Endodermal cell (in vitro differentiated cells): ENCODE measurements at regions not wholly inside any gene's neighbourhood (a gene's known extent, or its start where the extent isn't known, plus 50 kb on each side); places are given as distances from the start of the nearest gene placed in this dataset.
A peak's percentile ranks its signal among the peaks of the same experiment; 100 is the strongest.

ENCODE experiments used
- DNase-seq: peaks from one replicate; pipeline ENCODE4 v3.0.0-alpha.2; 2017
- H3K27ac ChIP-seq: 2 replicates; pipeline ENCODE4 v1.5.1; 2013; ENCODE audit warnings: mild to moderate bottlenecking, low read depth, low read length, moderate library complexity
- H3K27me3 ChIP-seq: 2 replicates; pipeline ENCODE4 v1.6.1; 2013; ENCODE audit warnings: mild to moderate bottlenecking, low read length, moderate library complexity; ENCODE audit not compliant: insufficient read depth, control insufficient read depth, poor library complexity, severe bottlenecking
- H3K36me3 ChIP-seq: 2 replicates; pipeline ENCODE4 v1.7.0; 2013; ENCODE audit warnings: mild to moderate bottlenecking, low read length, moderate library complexity; ENCODE audit not compliant: control insufficient read depth, insufficient read depth
- H3K4me1 ChIP-seq: one replicate; pipeline ENCODE4 v1.7.0; 2013; ENCODE audit warnings: low read length; ENCODE audit not compliant: control insufficient read depth, insufficient read depth
- H3K4me3 ChIP-seq: 2 replicates; pipeline ENCODE4 v1.5.1; 2013; ENCODE audit warnings: mild to moderate bottlenecking, low read length, moderate library complexity
- H3K9ac ChIP-seq: 2 replicates; pipeline ENCODE4 v1.6.1; 2013; ENCODE audit warnings: mild to moderate bottlenecking, low read length, moderate library complexity; ENCODE audit not compliant: poor library complexity, severe bottlenecking; ENCODE audit errors: extremely low read depth
- H3K9me3 ChIP-seq: 2 replicates; pipeline ENCODE4 v1.6.1; 2013; ENCODE audit warnings: mild to moderate bottlenecking, low read length, moderate library complexity; ENCODE audit not compliant: control insufficient read depth
- H3K27ac Mint-ChIP-seq: 2 replicates; pipeline ENCODE4 v1.8.0; 2020; ENCODE audit warnings: mixed read lengths
- H3K27me3 Mint-ChIP-seq: 2 replicates; pipeline ENCODE4 v1.8.0; 2021; ENCODE audit warnings: mild to moderate bottlenecking, mixed read lengths; ENCODE audit not compliant: insufficient read depth
- H3K36me3 Mint-ChIP-seq: 2 replicates; pipeline ENCODE4 v1.8.0; 2020; ENCODE audit warnings: low read depth, mixed read lengths
- H3K4me1 Mint-ChIP-seq: 2 replicates; pipeline ENCODE4 v1.8.0; 2020; ENCODE audit warnings: mixed read lengths
- H3K4me3 Mint-ChIP-seq: 2 replicates; pipeline ENCODE4 v1.8.0; 2020; ENCODE audit warnings: mild to moderate bottlenecking, moderate library complexity, mixed read lengths
- H3K9me3 Mint-ChIP-seq: 2 replicates; pipeline ENCODE4 v1.8.0; 2020; ENCODE audit warnings: mild to moderate bottlenecking, mixed read lengths
- WGBS, 2 experiments: methylation state at CpG; one replicate each; pipeline versions ENCODE4 v1.1.5 to v1.1.7; 2013; ENCODE audit warnings: missing lambda C conversion rate in 2 of 2, mixed read lengths in 1 of 2; ENCODE audit not compliant: insufficient coverage in 1 of 2, insufficient read length in 1 of 2; 5-methylcytosine and 5-hydroxymethylcytosine counted together
- TF ChIP-seq, protein P1 (sequence below): fragments of 200-600 bp; sonication (generic); conservative IDR thresholded peaks from 2 replicates; pipeline ENCODE4 v1.5.0; 2021; ENCODE audit warnings: antibody characterized with exemption, mild to moderate bottlenecking

DNA sequence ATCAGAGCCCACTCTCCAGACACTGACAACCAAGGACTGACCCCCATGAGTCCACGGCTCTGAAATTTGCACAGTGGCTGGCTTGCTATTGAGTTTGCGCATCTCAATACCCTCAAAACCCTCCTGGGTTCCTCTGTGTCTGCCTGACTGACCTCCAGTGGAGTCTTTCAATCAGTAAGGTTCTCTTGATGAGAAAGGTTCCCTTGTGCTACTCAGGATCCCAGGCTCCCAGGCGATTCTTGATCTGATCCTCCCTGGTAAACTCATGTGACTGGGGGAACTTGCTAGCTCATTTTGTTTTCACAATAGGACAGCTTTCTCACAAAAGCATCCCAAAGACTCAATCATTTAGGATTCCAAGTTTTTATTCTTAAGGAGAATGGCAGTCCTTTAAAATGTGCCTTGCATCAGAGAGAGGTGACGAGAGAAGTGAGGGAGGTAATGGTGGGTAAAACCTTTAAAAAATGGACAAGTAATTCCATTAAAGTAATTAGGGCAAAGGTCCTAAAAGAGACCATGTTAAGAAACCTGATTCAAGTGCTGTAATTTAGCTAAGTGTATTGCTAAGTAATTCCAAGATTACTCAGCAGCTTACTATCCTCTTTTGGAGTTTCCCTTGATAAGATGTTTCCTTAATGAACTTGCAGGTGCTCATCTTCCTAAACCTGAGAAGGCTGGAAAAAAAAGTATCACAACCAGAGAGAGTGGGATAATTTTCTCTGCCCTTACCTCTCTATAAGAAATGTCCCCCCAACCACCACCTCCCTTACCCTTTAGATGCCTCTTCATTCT is 304.7 kb upstream of the SGK1 start:
- Histone ChIP-seq H3K27ac (no peak overlapping the region), H3K9ac (no peak overlapping the region), H3K9me3 (no peaks in the 10 kb centered on the region), H3K4me3 (peak overlapping the region; percentile 16), H3K27me3 (peaks cover 23% of the 10 kb centered on the region), H3K36me3 (no peaks in the 10 kb centered on the region), H3K4me1 (peaks cover 10% of the 10 kb centered on the region)
- WGBS, 2 experiments = 83 to 86% methylated on average over 1 to 4 of the region's 4 CpGs
- Mint-ChIP-seq H3K27ac (no peak overlapping the region), H3K4me3 (no peak overlapping the region), H3K27me3 (peaks cover 6% of the 10 kb centered on the region), H3K9me3 (no peaks in the 10 kb centered on the region), H3K4me1 (peaks cover 21% of the 10 kb centered on the region), H3K36me3 (no peaks in the 10 kb centered on the region)
- TF ChIP-seq, protein P1, sequence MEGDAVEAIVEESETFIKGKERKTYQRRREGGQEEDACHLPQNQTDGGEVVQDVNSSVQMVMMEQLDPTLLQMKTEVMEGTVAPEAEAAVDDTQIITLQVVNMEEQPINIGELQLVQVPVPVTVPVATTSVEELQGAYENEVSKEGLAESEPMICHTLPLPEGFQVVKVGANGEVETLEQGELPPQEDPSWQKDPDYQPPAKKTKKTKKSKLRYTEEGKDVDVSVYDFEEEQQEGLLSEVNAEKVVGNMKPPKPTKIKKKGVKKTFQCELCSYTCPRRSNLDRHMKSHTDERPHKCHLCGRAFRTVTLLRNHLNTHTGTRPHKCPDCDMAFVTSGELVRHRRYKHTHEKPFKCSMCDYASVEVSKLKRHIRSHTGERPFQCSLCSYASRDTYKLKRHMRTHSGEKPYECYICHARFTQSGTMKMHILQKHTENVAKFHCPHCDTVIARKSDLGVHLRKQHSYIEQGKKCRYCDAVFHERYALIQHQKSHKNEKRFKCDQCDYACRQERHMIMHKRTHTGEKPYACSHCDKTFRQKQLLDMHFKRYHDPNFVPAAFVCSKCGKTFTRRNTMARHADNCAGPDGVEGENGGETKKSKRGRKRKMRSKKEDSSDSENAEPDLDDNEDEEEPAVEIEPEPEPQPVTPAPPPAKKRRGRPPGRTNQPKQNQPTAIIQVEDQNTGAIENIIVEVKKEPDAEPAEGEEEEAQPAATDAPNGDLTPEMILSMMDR = no peak
- DNase-seq = no peak

DNA sequence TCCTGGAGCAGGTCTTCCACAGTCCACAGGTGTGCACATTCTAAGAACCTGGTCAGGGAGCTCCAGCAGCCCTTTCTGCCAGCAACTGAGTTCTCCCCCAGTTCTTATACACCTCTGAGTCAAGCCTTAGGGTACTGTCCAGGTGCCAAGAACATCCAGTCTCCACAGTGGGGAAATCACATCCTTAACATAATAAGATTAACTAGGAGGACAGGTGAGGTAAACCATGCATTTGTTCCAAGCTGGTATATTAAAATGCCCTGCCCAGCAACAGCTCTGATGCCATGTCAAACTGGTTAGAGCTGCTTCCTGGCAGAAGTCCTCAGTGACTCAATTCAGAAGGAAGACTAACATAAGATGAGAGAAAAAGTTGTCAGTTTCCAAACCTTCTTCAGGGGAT is 303.9 kb upstream of the SGK1 start:
- no peaks in the 10 kb centered on the region for H3K9me3 ChIP-seq
- Mint-ChIP-seq H3K9me3 (no peaks in the 10 kb centered on the region), H3K27me3 (peaks cover 7% of the 10 kb centered on the region), H3K36me3 (no peaks in the 10 kb centered on the region), H3K4me1 (peaks cover 21% of the 10 kb centered on the region), H3K27ac (no peak overlapping the region), H3K4me3 (no peak overlapping the region)
- DNase-seq = no peak
- peaks cover 10% of the 10 kb centered on the region for H3K4me1 ChIP-seq
- no peak overlapping the region for H3K4me3 ChIP-seq
- TF ChIP-seq, protein P1 = no peak
- H3K36me3 ChIP-seq = no peaks in the 10 kb centered on the region
- H3K9ac ChIP-seq = no peak overlapping the region
- H3K27ac ChIP-seq = no peak overlapping the region
- H3K27me3 ChIP-seq = peaks cover 23% of the 10 kb centered on the region

DNA sequence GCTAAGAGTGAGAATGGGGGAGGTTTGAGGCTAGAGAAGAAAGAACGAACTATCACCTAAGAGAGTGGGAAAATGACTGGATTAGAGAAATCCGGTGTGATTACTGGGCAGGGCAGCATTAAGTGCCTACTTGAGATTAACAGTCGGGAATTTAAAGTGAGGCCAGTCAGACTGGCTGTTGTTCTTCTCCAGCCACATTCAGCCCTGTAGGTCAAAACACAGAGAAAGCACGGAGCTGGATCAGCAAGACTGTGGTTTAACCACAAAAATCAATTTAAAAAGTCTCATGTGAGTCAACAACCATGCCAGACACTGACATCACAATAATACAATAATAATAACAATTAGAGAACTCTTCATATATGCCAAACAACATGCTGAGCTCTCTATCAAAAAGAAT is 301.9 kb upstream of the SGK1 start:
- no peak for DNase-seq
- Histone ChIP-seq H3K4me3 (no peak overlapping the region), H3K36me3 (no peaks in the 10 kb centered on the region), H3K27me3 (peaks cover 23% of the 10 kb centered on the region), H3K9me3 (no peaks in the 10 kb centered on the region), H3K9ac (no peak overlapping the region), H3K4me1 (peaks cover 10% of the 10 kb centered on the region), H3K27ac (no peak overlapping the region)
- Mint-ChIP-seq H3K4me1 (peaks cover 21% of the 10 kb centered on the region), H3K27ac (no peak overlapping the region), H3K27me3 (peaks cover 6% of the 10 kb centered on the region), H3K4me3 (no peak overlapping the region), H3K9me3 (no peaks in the 10 kb centered on the region), H3K36me3 (no peaks in the 10 kb centered on the region)
- 85 to 90% methylated on average over 3 to 4 of the region's 4 CpGs for WGBS, 2 experiments
- TF ChIP-seq, protein P1 = no peak
